ENCODE measurements at regions not wholly inside any gene's neighbourhood (a gene's known extent, or its start where the extent isn't known, plus 50 kb on each side); places are given as distances from the start of the nearest gene placed in this dataset.

GRCh38 chr2:116692988-116693387 is 1121.5 kb upstream of the DDX18 start:
- TF ChIP-seq POLR2AphosphoS5 (IDR thresholded peaks at IDR 0.05) (no peak), CTCF (IDR thresholded peaks at IDR 0.05) (no peak)
